Naive thymus-derived CD8-positive, alpha-beta T cell (primary cell): ENCODE measurements at regions not wholly inside any gene's neighbourhood (a gene's known extent, or its start where the extent isn't known, plus 50 kb on each side); places are given as distances from the start of the nearest gene placed in this dataset.
A peak's percentile ranks its signal among the peaks of the same experiment; 100 is the strongest.

Experiments
- ATAC-seq, 2 donors: fragments of 150-1000 bp; cut with Tn5 transposase in 1 of 2; sonication (Bioruptor Pico), chemical (Tn5 transposase) in 1 of 2; 1 replicate in 1 of 2; 2 replicates in 1 of 2; pipeline ENCODE4 v1.10.0; 2021; ENCODE audit warnings: mild to moderate bottlenecking in 2 of 2, moderate library complexity in 2 of 2
- POLR2A ChIA-PET: fragments of 350-600 bp; sonication (Branson Sonifier 250); formaldehyde crosslinking; loops from one replicate; lab custom pipeline; 2021; ENCODE audit warnings: antibody characterized with exemption; lab: Charles Lee
- DNase-seq, 10 donors: peaks; one replicate each; pipeline versions ENCODE4 v3.0.0 to v3.0.0-alpha.2; 2020 to 2022
- H3K27ac Mint-ChIP-seq, 10 donors: one replicate each; pipeline ENCODE4 v1.8.0; 2020 to 2022; ENCODE audit warnings: mild to moderate bottlenecking in 10 of 10, mixed read lengths in 10 of 10, moderate library complexity in 4 of 10, inconsistent platforms in 1 of 10
- H3K27me3 Mint-ChIP-seq, 5 donors: one replicate each; pipeline ENCODE4 v1.8.0; 2021 to 2022; ENCODE audit warnings: mixed read lengths in 5 of 5
- H3K36me3 Mint-ChIP-seq, 3 donors: one replicate each; pipeline ENCODE4 v1.8.0; 2020 to 2022; ENCODE audit warnings: mixed read lengths in 3 of 3, mild to moderate bottlenecking in 2 of 3, inconsistent platforms in 1 of 3
- H3K4me1 Mint-ChIP-seq, 4 donors: one replicate each; pipeline ENCODE4 v1.8.0; 2021 to 2022; ENCODE audit warnings: mixed read lengths in 4 of 4
- H3K4me3 Mint-ChIP-seq, 10 donors: one replicate each; pipeline ENCODE4 v1.8.0; 2020 to 2022; ENCODE audit warnings: mild to moderate bottlenecking in 10 of 10, mixed read lengths in 10 of 10, moderate library complexity in 6 of 10, inconsistent platforms in 1 of 10
- H3K9me3 Mint-ChIP-seq, 9 donors: one replicate each; pipeline ENCODE4 v1.8.0; 2020 to 2022; ENCODE audit warnings: mixed read lengths in 9 of 9, mild to moderate bottlenecking in 3 of 9, inconsistent platforms in 1 of 9, moderate library complexity in 1 of 9

GRCh38 chr9:4435197-4435596 lies 55.1 kb upstream of the SLC1A1 start:
- Mint-ChIP-seq H3K9me3 (peaks cover 0 to 18% (median 9%) of the 10 kb centered on the region in 9 donors), H3K36me3 (peaks cover 0 to 9% (median 7%) of the 10 kb centered on the region in 3 donors), H3K27me3 (peaks cover 0 to 1% (median 0%) of the 10 kb centered on the region in 5 donors), H3K4me1 (peaks cover 0 to 5% (median 3%) of the 10 kb centered on the region in 4 donors), H3K4me3 (no peak overlapping the region), H3K27ac (no peak overlapping the region)
- DNase-seq (no peak), ATAC-seq (no peak)
- POLR2A ChIA-PET = no interaction called here

DNA sequence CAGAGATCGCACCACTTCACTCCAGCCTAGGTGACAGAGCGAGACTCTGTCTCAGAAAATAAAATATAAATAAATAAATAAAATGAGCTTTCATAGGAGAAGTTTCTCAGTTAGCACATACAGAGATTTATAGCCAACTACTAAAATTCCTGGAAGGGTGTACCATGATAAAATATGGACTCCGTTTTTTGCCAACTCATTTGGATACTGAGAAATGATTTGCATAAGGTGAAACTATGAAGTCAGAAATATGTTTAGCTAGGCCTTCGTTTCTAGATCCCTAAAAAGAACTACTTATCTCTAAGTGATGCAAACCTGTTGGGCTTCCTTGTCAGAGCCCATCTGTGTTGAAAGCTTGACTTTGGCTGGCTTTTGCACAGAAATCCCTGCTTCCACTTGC lies 56.9 kb upstream of the SLC1A1 start:
- DNase-seq = no peak
- H3K9me3 Mint-ChIP-seq = peaks cover 0 to 1% (median 0%) of the 10 kb centered on the region in 9 donors
- POLR2A ChIA-PET = no interaction called here
- peaks cover 0 to 1% (median 0%) of the 10 kb centered on the region in 5 donors for H3K27me3 Mint-ChIP-seq
- no peak for ATAC-seq
- no peaks in the 10 kb centered on the region for H3K36me3 Mint-ChIP-seq
- no peak overlapping the region for H3K4me3 Mint-ChIP-seq
- H3K27ac Mint-ChIP-seq = no peak overlapping the region
- peaks cover 0 to 2% (median under 1%) of the 10 kb centered on the region in 4 donors for H3K4me1 Mint-ChIP-seq

GRCh38 chr9:4430432-4431261 lies 59.6 kb upstream of the SLC1A1 start:
- DNase-seq = no peak
- POLR2A ChIA-PET = no interaction called here

DNA sequence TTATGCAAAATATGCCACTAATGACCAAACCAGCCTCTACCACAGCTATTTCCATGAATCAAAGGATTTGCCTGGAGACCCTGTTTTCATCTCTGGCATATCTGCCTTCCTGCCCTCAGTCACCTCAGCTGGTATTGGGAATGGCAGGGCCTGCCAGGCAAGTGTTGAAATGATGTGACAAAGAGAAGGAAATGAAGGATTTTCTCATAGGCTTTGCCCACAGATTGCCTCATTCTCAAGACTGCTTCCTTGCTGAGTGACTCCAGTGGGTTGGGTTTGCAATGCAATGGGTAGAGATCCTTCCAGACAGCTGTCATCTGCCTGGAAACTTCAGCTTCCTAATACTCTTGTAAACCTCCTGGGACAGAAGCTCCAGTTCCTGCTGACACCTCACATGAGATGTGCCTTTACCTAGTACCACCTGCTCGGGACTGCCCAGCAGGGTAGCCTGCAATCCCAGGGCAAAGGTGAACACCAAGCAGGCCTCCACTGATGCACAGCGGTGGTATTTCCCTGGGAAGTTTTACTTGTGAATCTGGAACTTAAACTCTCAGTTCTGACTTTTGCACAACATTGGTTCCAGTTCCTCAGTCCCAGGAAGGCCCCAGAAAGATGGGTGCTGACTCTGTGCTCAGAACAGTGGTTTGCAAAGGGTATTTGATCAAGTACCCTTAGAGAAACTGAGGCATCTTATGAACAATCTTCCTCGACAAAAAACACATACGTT lies 64.8 kb upstream of the SLC1A1 start:
- no peak overlapping the region for H3K27ac Mint-ChIP-seq
- peaks cover 0 to 2% (median 0%) of the 10 kb centered on the region in 5 donors for H3K27me3 Mint-ChIP-seq
- H3K4me1 Mint-ChIP-seq = peaks cover 15 to 18% (median 16%) of the 10 kb centered on the region in 4 donors
- DNase-seq (no peak), ATAC-seq (no peak)
- H3K9me3 Mint-ChIP-seq = no peaks in the 10 kb centered on the region
- H3K36me3 Mint-ChIP-seq = no peaks in the 10 kb centered on the region
- POLR2A ChIA-PET = no interaction called here
- H3K4me3 Mint-ChIP-seq = no peak overlapping the region

More at GRCh38 chr9:4430432-4431261, 59.6 kb upstream of the SLC1A1 start:
- Mint-ChIP-seq H3K27me3 (peaks cover 0 to 2% (median 0%) of the 10 kb centered on the region in 5 donors), H3K9me3 (no peaks in the 10 kb centered on the region), H3K4me1 (peaks cover 0 to 3% (median 0%) of the 10 kb centered on the region in 4 donors), H3K27ac (no peak overlapping the region), H3K4me3 (no peak overlapping the region), H3K36me3 (no peaks in the 10 kb centered on the region)
- no peak for ATAC-seq

GRCh38 chr9:4424891-4425290 lies 65.4 kb upstream of the SLC1A1 start:
- DNase-seq = no peak
- Mint-ChIP-seq H3K4me3 (no peak overlapping the region), H3K36me3 (no peaks in the 10 kb centered on the region), H3K27ac (no peak overlapping the region), H3K27me3 (peaks cover 0 to 2% (median 0%) of the 10 kb centered on the region in 5 donors), H3K4me1 (peaks cover 15 to 18% (median 16%) of the 10 kb centered on the region in 4 donors), H3K9me3 (no peaks in the 10 kb centered on the region)
- ATAC-seq = no peak
- POLR2A ChIA-PET = no interaction called here

DNA sequence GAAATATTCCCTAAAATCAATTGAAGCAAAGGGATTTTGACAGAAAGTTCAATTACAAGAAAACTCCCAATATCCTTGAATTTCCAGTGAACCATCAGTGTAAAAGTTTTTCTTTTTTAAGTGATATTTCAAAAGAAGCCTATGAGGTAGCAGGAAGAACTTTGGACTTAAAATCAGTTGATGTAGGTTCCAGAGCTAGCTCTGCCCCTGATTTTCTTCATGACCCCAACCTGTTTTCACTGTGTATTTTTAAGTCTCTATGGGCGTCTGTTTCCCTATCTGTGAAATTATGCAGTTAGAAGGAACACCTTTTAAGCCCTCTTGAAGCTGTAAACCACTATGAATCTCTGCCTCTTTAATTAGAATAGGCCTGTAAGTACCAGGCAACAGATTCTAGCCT lies 66.2 kb upstream of the SLC1A1 start:
- no peak for ATAC-seq
- Mint-ChIP-seq H3K4me3 (no peak overlapping the region), H3K27ac (no peak overlapping the region), H3K4me1 (peaks cover 15 to 18% (median 16%) of the 10 kb centered on the region in 4 donors), H3K9me3 (no peaks in the 10 kb centered on the region), H3K27me3 (peaks cover 0 to 2% (median 0%) of the 10 kb centered on the region in 5 donors), H3K36me3 (no peaks in the 10 kb centered on the region)
- DNase-seq = no peak
- POLR2A ChIA-PET = no interaction called here

- ATAC-seq (no peak), DNase-seq (no peak)
- POLR2A ChIA-PET = no interaction called here
- Mint-ChIP-seq H3K4me1 (peaks cover 15 to 18% (median 16%) of the 10 kb centered on the region in 4 donors), H3K9me3 (no peaks in the 10 kb centered on the region), H3K27me3 (peaks cover 0 to 2% (median 0%) of the 10 kb centered on the region in 5 donors), H3K36me3 (no peaks in the 10 kb centered on the region), H3K4me3 (no peak overlapping the region), H3K27ac (peak overlapping the region in 1 of 10 donors; percentile 44)
Measured at GRCh38 chr9:4423207-4423610, 67.1 kb upstream of the SLC1A1 start.

DNA sequence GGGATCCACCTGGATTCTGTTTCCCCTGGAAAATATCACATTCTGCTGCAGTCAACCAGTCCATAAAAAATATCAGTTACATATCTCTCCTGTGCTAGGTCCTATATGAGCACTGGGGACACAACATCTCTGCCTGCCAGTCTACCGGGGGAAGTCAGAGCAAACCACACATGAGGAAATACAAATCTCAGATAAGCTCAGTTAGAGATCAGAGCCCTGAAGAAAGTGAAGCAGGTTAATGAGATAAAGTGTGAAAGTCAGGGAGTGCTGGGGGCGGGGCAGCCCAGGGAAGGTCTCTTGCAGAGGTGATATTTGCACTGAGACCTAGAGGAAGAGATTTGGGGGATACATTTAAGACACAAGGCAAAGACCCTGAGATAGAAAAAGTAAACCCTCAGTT lies 67.8 kb upstream of the SLC1A1 start:
- peak overlapping the region in 2 of 10 donors; percentile 1 to 11 for H3K4me3 Mint-ChIP-seq
- ATAC-seq = peak; percentile 81 to 96
- H3K4me1 Mint-ChIP-seq = peaks cover 15 to 18% (median 16%) of the 10 kb centered on the region in 4 donors
- H3K9me3 Mint-ChIP-seq = no peaks in the 10 kb centered on the region
- POLR2A ChIA-PET = no interaction called here
- peak in 4 of 10 donors; percentile 8 to 49 (median 32) for DNase-seq
- no peaks in the 10 kb centered on the region for H3K36me3 Mint-ChIP-seq
- H3K27ac Mint-ChIP-seq = peak overlapping the region in 3 of 10 donors; percentile 0 to 8 (median 0)
- H3K27me3 Mint-ChIP-seq = peaks cover 0 to 2% (median 0%) of the 10 kb centered on the region in 5 donors

- H3K27me3 Mint-ChIP-seq = peaks cover 0 to 2% (median 0%) of the 10 kb centered on the region in 5 donors
Measured at GRCh38 chr9:4421847-4422246, 68.4 kb upstream of the SLC1A1 start.

GRCh38 chr9:4420351-4420750 lies 69.9 kb upstream of the SLC1A1 start:
- no peak for DNase-seq
- Mint-ChIP-seq H3K27me3 (peaks cover 0 to 2% (median 0%) of the 10 kb centered on the region in 5 donors), H3K36me3 (no peaks in the 10 kb centered on the region), H3K4me3 (no peak overlapping the region), H3K27ac (peak overlapping the region in 1 of 10 donors; percentile 24), H3K9me3 (no peaks in the 10 kb centered on the region), H3K4me1 (peaks cover 12 to 18% (median 16%) of the 10 kb centered on the region in 4 donors)
- ATAC-seq = no peak
- POLR2A ChIA-PET = no interaction called here

More at GRCh38 chr9:4421847-4422246, 68.4 kb upstream of the SLC1A1 start:
- peaks cover 15 to 18% (median 16%) of the 10 kb centered on the region in 4 donors for H3K4me1 Mint-ChIP-seq
- POLR2A ChIA-PET = no interaction called here
- no peak overlapping the region for H3K4me3 Mint-ChIP-seq
- ATAC-seq (no peak), DNase-seq (no peak)
- no peaks in the 10 kb centered on the region for H3K9me3 Mint-ChIP-seq
- no peaks in the 10 kb centered on the region for H3K36me3 Mint-ChIP-seq
- no peak overlapping the region for H3K27ac Mint-ChIP-seq

DNA sequence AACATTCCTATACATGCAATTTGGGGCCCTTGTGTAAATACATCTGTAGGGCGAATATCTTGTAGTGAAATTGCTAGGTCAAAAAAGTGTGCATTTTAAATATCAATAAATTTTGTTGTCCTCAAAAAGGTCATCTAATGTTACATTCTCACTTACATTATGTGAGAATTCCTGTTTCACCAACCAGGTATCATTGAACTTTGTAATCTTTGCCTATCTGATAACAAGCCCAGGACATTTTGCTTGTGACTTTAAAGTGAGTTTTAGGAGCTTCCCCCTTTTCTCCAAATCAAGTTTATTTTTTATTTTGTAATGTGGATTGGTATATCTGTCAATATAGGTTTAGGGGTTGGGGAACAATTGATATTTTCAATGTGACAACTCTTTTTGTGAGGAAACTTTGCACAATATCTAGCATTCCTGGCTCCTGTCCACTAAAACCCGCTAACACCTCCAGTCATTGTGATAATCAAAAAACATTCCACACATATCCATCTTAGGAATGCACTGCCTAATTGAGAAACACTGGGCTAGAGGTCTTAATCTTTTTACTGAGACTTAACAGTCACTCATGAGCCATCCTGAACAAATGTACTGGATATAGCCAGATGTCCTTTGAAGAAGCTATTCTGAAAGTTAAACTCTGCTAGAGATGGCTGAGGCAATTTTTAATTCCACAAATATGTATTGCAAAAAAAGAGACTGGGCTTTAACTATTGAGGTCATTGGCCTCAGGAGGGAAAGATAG lies 72.5 kb upstream of the SLC1A1 start:
- Mint-ChIP-seq H3K4me1 (peaks cover 13 to 15% (median 15%) of the 10 kb centered on the region in 4 donors), H3K9me3 (peaks cover 0 to 5% (median 0%) of the 10 kb centered on the region in 9 donors), H3K4me3 (no peak overlapping the region), H3K27ac (no peak overlapping the region), H3K36me3 (no peaks in the 10 kb centered on the region), H3K27me3 (peaks cover 0 to 7% (median 2%) of the 10 kb centered on the region in 5 donors)
- DNase-seq (no peak), ATAC-seq (no peak)
- POLR2A ChIA-PET = no interaction called here

- H3K27ac Mint-ChIP-seq = no peak overlapping the region
Measured at GRCh38 chr9:4416467-4416866, 73.8 kb upstream of the SLC1A1 start.

More at GRCh38 chr9:4416467-4416866, 73.8 kb upstream of the SLC1A1 start:
- Mint-ChIP-seq H3K4me3 (no peak overlapping the region), H3K36me3 (no peaks in the 10 kb centered on the region), H3K9me3 (peaks cover 0 to 7% (median 0%) of the 10 kb centered on the region in 9 donors), H3K4me1 (peaks cover 2 to 4% (median 2%) of the 10 kb centered on the region in 4 donors), H3K27me3 (peaks cover 0 to 7% (median 2%) of the 10 kb centered on the region in 5 donors)
- POLR2A ChIA-PET = no interaction called here
- ATAC-seq = no peak
- no peak for DNase-seq
